SK-N-SH (cell line): ENCODE measurements at regions not wholly inside any gene's neighbourhood (a gene's known extent, or its start where the extent isn't known, plus 50 kb on each side); places are given as distances from the start of the nearest gene placed in this dataset.

Experiments used
- CTCF ChIA-PET: fragments of 300-600, 350-600 bp; formaldehyde crosslinking; extraction: SDS; loops from one replicate; lab custom pipeline; 2021; lab: Yijun Ruan, JAX
- POLR2A ChIA-PET: fragments of 350-600 bp; sonication (Branson Sonifier 250); formaldehyde crosslinking; extraction: SDS; loops from one replicate; lab custom pipeline; 2020; ENCODE audit warnings: antibody characterized with exemption, inconsistent platforms; lab: Yijun Ruan, JAX
- DNase-seq: peaks from one replicate; pipeline ENCODE4 v3.0.0; 2012
- H2AFZ ChIP-seq: fragments of 200-600 bp; sonication (generic); 2 replicates; pipeline ENCODE4 v1.8.1; 2016; ENCODE audit warnings: antibody characterized with exemption, mild to moderate bottlenecking, low read depth
- H3F3A ChIP-seq: fragments of 200-600 bp; sonication (generic); replicated peaks from 2 replicates; pipeline ENCODE3; 2016; ENCODE audit warnings: antibody characterized with exemption, mild to moderate bottlenecking; ENCODE audit not compliant: insufficient read depth
- H3K27ac ChIP-seq, 2 experiments: fragments of 200-500 bp in 1 of 2; fragments of 200-600 bp in 1 of 2; sonication (Bioruptor generic) in 1 of 2; sonication (generic), shearing (Covaris generic) in 1 of 2; 2 replicates each; pipeline versions ENCODE4 v1.5.1 to v1.6.1; 2014 to 2016; ENCODE audit warnings: low read depth in 2 of 2, inconsistent platforms in 1 of 2, low read length in 1 of 2, mild to moderate bottlenecking in 1 of 2, mixed read lengths in 1 of 2
- H3K27me3 ChIP-seq: fragments of 200-600 bp; sonication (generic), shearing (Covaris generic); 2 replicates; pipeline ENCODE4 v1.6.1; 2016; ENCODE audit warnings: mixed run types; ENCODE audit not compliant: insufficient read depth
- H3K36me3 ChIP-seq, 2 experiments: fragments of 200-500 bp in 1 of 2; fragments of 200-600 bp in 1 of 2; sonication (Bioruptor generic) in 1 of 2; sonication (generic) in 1 of 2; replicated peaks in 1 of 2; 2 replicates each; pipeline versions ENCODE3 to v1.5.1; 2014 to 2016; ENCODE audit warnings: low read length in 1 of 2, mild to moderate bottlenecking in 1 of 2; ENCODE audit not compliant: insufficient read depth in 2 of 2, control insufficient read depth in 1 of 2
- H3K4me1 ChIP-seq, 2 experiments: fragments of 200-500 bp in 1 of 2; fragments of 200-600 bp in 1 of 2; sonication (Bioruptor generic) in 1 of 2; sonication (generic), shearing (Covaris generic) in 1 of 2; 2 replicates each; pipeline versions ENCODE4 v1.5.1 to v1.6.1; 2014 to 2016; ENCODE audit warnings: low read depth in 1 of 2, low read length in 1 of 2, mixed run types in 1 of 2; ENCODE audit not compliant: insufficient read depth in 2 of 2, control insufficient read depth in 1 of 2
- H3K4me2 ChIP-seq: fragments of 200-600 bp; sonication (generic), shearing (Covaris generic); 2 replicates; pipeline ENCODE4 v1.6.1; 2017; ENCODE audit warnings: mixed run types
- H3K4me3 ChIP-seq, 2 experiments: fragments of 200-500 bp in 1 of 2; fragments of 200-600 bp in 1 of 2; sonication (Bioruptor generic) in 1 of 2; sonication (generic), shearing (Covaris generic) in 1 of 2; 2 replicates each; pipeline versions ENCODE4 v1.5.1 to v1.8.1; 2014 to 2016; ENCODE audit warnings: low read depth in 2 of 2, inconsistent platforms in 1 of 2, low read length in 1 of 2, mild to moderate bottlenecking in 1 of 2, mixed read lengths in 1 of 2, moderate library complexity in 1 of 2
- H3K79me2 ChIP-seq: fragments of 200-600 bp; sonication (generic); 2 replicates; pipeline ENCODE4 v1.8.1; 2017; ENCODE audit warnings: mild to moderate bottlenecking; ENCODE audit not compliant: insufficient read depth
- H3K9ac ChIP-seq: fragments of 200-600 bp; sonication (generic); 2 replicates; pipeline ENCODE4 v1.6.1; 2017; ENCODE audit warnings: mixed run types
- H3K9me2 ChIP-seq: fragments of 200-600 bp; sonication (generic); 2 replicates; pipeline ENCODE4 v1.6.1; 2017; ENCODE audit warnings: mixed run types
- H3K9me3 ChIP-seq: fragments of 200-600 bp; sonication (generic); 2 replicates; pipeline ENCODE4 v1.6.1; 2017; ENCODE audit warnings: mixed run types, mild to moderate bottlenecking, moderate library complexity
- H4K20me1 ChIP-seq: fragments of 200-600 bp; sonication (generic); 2 replicates; pipeline ENCODE4 v1.6.1; 2017; ENCODE audit warnings: mild to moderate bottlenecking, mixed run types; ENCODE audit not compliant: insufficient read depth
- ELF1 ChIP-seq: IDR thresholded peaks from 2 replicates; pipeline ENCODE4 v1.4.0; 2012
- EZH2phosphoT487 ChIP-seq: fragments of 200-600 bp; sonication (generic); IDR thresholded peaks from 2 replicates; pipeline ENCODE4 v1.6.1; 2017; ENCODE audit warnings: low read depth, mixed run types, mild to moderate bottlenecking, antibody characterized with exemption, moderate library complexity, borderline replicate concordance
- FOSL2 ChIP-seq: IDR thresholded peaks from 2 replicates; pipeline ENCODE4 v1.4.0; 2012; ENCODE audit warnings: low read depth, mild to moderate bottlenecking, moderate library complexity, borderline replicate concordance
- FOXJ3 ChIP-seq: sonication (generic); formaldehyde crosslinking; IDR thresholded peaks from 2 replicates; pipeline ENCODE4 v1.5.1; 2020; ENCODE audit warnings: mild to moderate bottlenecking, missing genetic modification reagents
- FOXM1 ChIP-seq: IDR thresholded peaks from 2 replicates; pipeline ENCODE4 v1.4.0; 2012; ENCODE audit warnings: low read depth, mild to moderate bottlenecking
- IRF3 ChIP-seq: fragments of 150-350 bp; IDR thresholded peaks from 2 replicates; pipeline ENCODE4 v1.6.1; 2016; ENCODE audit warnings: mild to moderate bottlenecking, low read depth, low read length
- MAX ChIP-seq: IDR thresholded peaks from 2 replicates; pipeline ENCODE4 v1.4.0; 2012; ENCODE audit warnings: low read depth
- MEF2A ChIP-seq: IDR thresholded peaks from 2 replicates; pipeline ENCODE4 v1.4.0; 2012; ENCODE audit warnings: low read depth, borderline replicate concordance
- NRF1 ChIP-seq: IDR thresholded peaks from 2 replicates; pipeline ENCODE4 v1.6.1; 2012; ENCODE audit warnings: low read depth, mild to moderate bottlenecking, low read length
- PBX3 ChIP-seq: IDR thresholded peaks from 2 replicates; pipeline ENCODE4; 2012
- POLR2AphosphoS5 ChIP-seq: IDR thresholded peaks from 2 replicates; pipeline ENCODE4 v1.6.1; 2012; ENCODE audit warnings: low read depth, low read length
- RAD21 ChIP-seq: IDR thresholded peaks from 2 replicates; pipeline ENCODE4 v1.6.1; 2012; ENCODE audit warnings: mild to moderate bottlenecking, low read length
- RCOR1 ChIP-seq: fragments of 150-350 bp; IDR thresholded peaks from 2 replicates; pipeline ENCODE4 v1.6.1; 2017; ENCODE audit warnings: antibody characterized with exemption, low read length
- REST ChIP-seq: IDR thresholded peaks from 2 replicates; pipeline ENCODE4 v1.6.1; 2012; ENCODE audit warnings: mild to moderate bottlenecking, low read depth, low read length, moderate library complexity
- SIN3A ChIP-seq: IDR thresholded peaks from 2 replicates; pipeline ENCODE4 v1.6.1; 2012; ENCODE audit warnings: low read depth, mild to moderate bottlenecking, low read length, moderate library complexity, borderline replicate concordance
- TCF12 ChIP-seq: IDR thresholded peaks from 2 replicates; pipeline ENCODE4 v1.4.0; 2012
- TEAD4 ChIP-seq: IDR thresholded peaks from 2 replicates; pipeline ENCODE4 v1.4.0; 2012; ENCODE audit warnings: mild to moderate bottlenecking, borderline replicate concordance; ENCODE audit not compliant: insufficient read depth
- USF2 ChIP-seq: fragments of 150-350 bp; IDR thresholded peaks from 2 replicates; pipeline ENCODE4 v1.6.1; 2017; ENCODE audit warnings: antibody characterized with exemption, low read length, low read depth, borderline replicate concordance
- YY1 ChIP-seq: IDR thresholded peaks from 2 replicates; pipeline ENCODE4 v1.4.0; 2012; ENCODE audit warnings: low read depth, mild to moderate bottlenecking
- WGBS: methylation state at CpG from one replicate; pipeline ENCODE4 v1.1.6; 2017; ENCODE audit warnings: low lambda C conversion rate; 5-methylcytosine and 5-hydroxymethylcytosine counted together

GRCh38 chr17:14775731-14776492 is 475.0 kb downstream of the HS3ST3B1 start:
- Histone ChIP-seq H3K36me3 (no peaks in the 10 kb centered on the region), H3F3A (no peaks in the 10 kb centered on the region), H3K9me3 (no peaks in the 10 kb centered on the region), H3K9me2 (no peaks in the 10 kb centered on the region), H3K9ac (no peak overlapping the region), H2AFZ (no peak overlapping the region), H3K27me3 (peaks cover 16% of the 10 kb centered on the region; the same call in 1 of the 2 replicates), H4K20me1 (no peaks in the 10 kb centered on the region), H3K79me2 (no peaks in the 10 kb centered on the region), H3K4me2 (no peak overlapping the region), H3K27ac (no peak overlapping the region), H3K4me3 (no peak overlapping the region), H3K4me1 (no peaks in the 10 kb centered on the region)
- ChIA-PET CTCF (interaction anchor here (1.0 kb wide), 1 partner anchor 150 kb away, joined by 3 read pairs; no protein-coding TSS in a partner anchor), POLR2A (no interaction called here)
- DNase-seq: no peak
- 8% methylated on average over 8 of the region's 8 CpGs for WGBS
- TF ChIP-seq FOXM1 (no peak), RCOR1 (no peak), EZH2phosphoT487 (no peak), ELF1 (no peak), MEF2A (no peak), FOXJ3 (no peak), PBX3 (no peak), YY1 (no peak), POLR2AphosphoS5 (no peak), NRF1 (no peak), FOSL2 (no peak), IRF3 (no peak), RAD21 (no peak), TCF12 (no peak), TEAD4 (no peak), SIN3A (no peak), REST (no peak), USF2 (no peak), MAX (no peak)
